HG03039 (cell line): ENCODE measurements at regions not wholly inside any gene's neighbourhood (a gene's known extent, or its start where the extent isn't known, plus 50 kb on each side); places are given as distances from the start of the nearest gene placed in this dataset.
"Not testable (repeated sequence)": the region's sequence is repeated elsewhere in the genome, so short reads cannot be mapped to it uniquely, and the experiment has no call there.

ENCODE experiments used
- ATAC-seq: cut with Tn5 transposase; IDR thresholded peaks from one replicate; pipeline ENCODE4 v1.9.1; 2021; ENCODE audit warnings: mild to moderate bottlenecking, moderate library complexity; ENCODE audit not compliant: unreplicated experiment

GRCh38 chr12:27864521-27864920, 84.5 kb upstream of the MANSC4 start:
- ATAC-seq, result no peak

DNA sequence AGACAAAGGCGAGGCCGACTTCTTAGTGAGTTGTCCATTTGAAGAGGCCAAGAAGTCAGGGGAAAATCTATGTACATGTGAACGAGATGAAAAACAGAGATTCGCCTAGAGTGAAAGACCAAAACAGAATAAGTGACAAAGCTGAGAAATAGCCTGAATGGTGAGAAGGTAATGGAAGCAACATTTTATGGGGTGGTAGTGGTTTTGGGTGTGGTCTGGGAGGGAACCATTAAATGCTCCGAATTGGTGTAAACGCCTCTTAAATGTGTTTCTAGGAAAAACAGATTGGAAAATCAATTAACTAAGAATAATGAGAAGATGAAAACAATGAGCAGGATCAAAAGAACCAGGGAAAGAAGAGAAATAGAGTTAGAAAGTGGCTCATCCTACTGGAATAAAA, 83.8 kb upstream of the MANSC4 start:
- ATAC-seq, result no peak

DNA sequence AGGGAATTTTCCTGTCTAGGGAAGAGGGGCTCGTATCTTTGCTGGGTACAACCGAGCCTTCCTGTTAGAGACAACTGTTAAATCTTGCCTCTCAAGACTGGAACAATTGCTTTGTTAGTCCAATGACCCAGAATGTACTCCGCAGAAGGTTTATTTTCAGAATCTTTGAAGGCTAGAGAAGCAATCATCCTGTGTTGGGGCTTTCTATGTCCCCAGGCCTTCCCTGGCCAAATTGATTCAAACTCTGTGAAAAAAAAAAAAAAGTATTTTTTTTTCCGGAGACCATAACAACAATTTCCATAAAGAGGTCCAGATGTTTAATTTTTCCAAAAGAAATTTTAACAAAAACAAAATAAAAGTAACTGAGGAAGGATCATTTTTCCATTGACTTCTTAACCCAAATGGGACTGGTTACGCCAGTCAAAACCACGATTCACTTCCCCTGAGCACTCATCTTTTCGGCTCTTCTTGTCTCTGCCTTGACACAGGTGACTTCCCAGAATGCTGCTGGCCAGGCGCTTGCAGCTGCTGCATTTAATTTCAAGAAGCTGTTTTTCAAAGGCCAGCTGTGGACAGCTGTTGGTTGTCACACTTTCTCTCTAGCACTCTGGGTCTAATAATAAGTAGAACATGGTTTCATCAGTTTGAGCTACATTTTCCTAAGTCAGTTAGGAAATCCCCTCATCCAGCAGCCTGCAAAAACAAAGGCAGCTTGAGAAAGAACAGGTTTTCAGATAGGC, 81.6 kb upstream of the MANSC4 start:
- ATAC-seq, result peak; percentile 91

GRCh38 chr12:27859648-27860047, 79.6 kb upstream of the MANSC4 start:
- ATAC-seq, result no peak

- ATAC-seq, result not testable (repeated sequence)
Measured at GRCh38 chr12:27857006-27857405, 77.0 kb upstream of the MANSC4 start.

- no peak for ATAC-seq
Measured at GRCh38 chr12:27852742-27853141, 72.7 kb upstream of the MANSC4 start.
